NCI-H510A (cell line): ENCODE measurements at regions not wholly inside any gene's neighbourhood (a gene's known extent, or its start where the extent isn't known, plus 50 kb on each side); places are given as distances from the start of the nearest gene placed in this dataset.
"Not testable (repeated sequence)": the region's sequence is repeated elsewhere in the genome, so short reads cannot be mapped to it uniquely, and the experiment has no call there.

Experiments used
- DNase-seq: peaks from one replicate; lab custom pipeline; 2025; lab: John Stamatoyannopoulos, UW

DNA sequence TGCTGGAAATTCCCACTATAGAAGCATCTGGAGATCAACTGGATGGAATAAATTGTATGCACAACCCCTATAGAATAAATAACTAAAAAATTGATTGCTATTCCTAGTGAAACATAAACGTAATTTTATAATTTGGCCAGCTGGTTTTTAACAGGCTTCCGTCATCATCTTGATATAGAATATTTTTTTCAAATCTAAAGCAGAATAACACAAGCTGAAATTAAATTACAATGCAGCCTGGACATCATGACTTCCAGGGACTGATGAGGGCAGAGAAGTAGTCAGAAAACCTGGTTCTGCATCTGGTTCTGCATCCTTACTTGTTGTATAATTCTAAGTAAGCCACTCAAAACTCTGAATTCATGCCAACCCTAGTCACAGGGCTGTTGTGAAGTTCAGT is 146.1 kb downstream of the MEX3B start:
- DNase-seq: no peak

DNA sequence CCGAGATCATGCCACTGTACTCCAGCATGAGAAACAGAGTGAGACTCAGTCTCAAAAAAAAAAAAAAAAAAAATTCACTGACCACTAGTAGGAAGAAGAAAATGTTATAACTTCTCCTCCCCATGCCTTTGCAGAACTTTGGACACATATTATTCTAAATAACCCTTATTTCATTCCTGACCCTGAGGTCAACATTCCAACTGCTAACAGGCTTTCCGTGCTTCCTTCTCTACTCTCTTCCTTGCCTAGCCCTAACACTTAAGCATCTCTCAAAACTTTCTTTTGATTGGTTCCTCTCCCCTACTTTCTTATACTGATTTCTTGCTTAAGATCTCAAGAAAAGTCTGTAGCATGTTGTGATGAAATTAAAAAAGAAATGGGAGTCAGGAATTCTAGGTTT is 146.8 kb downstream of the MEX3B start:
- DNase-seq: no peak

DNA sequence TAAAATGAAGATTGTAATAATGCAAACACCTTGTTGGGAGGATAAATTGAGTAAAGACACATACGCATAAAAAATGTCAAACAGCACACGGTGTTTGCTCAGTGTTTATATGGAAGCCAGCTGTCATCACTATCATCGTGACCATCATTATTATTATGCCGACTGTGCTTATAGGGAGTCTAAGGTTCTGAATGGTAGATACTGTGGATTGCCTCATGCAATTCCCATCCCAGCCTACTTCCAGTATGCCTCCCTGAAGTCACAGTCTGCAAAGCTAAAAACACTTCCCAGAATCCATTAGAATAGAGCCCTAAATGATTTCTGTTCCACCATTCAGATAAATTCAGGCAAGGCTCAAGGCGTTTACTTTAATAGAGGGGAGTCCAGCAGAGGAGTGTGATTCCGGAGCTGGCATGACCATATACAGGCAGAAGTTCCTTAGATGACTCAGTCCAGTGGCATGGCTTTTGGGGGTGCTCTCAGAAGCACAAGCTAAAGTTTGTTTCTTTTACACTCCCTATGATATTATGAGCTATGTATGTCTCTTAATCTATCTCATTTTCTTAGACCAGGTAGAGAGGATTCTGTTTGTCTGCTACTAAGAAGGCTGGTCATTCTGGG is 148.7 kb downstream of the MEX3B start:
- DNase-seq: no peak

- no peak for DNase-seq
Observed at GRCh38 chr15:81896356-81896755, 149.5 kb downstream of the MEX3B start.

DNA sequence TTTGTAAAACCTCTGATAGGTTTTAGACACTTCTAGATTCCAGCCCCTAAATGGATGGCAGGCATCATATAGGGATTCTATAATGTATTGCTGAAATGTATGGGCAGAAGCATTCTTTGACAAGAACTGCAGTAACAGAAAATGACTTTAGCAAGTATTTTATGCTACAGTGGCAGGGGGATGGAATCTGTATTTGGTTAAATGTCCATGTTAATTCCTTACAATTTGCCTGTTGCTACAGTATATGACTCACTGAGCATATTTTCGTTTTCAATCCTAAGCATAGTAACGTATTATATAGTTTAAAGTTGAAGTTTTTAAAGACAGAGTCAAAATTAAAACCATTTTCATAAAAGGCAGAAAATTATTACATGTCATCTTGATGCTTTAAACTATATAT is 150.1 kb downstream of the MEX3B start:
- no peak for DNase-seq

- no peak for DNase-seq
Observed at GRCh38 chr15:81894061-81894460, 151.8 kb downstream of the MEX3B start.

DNA sequence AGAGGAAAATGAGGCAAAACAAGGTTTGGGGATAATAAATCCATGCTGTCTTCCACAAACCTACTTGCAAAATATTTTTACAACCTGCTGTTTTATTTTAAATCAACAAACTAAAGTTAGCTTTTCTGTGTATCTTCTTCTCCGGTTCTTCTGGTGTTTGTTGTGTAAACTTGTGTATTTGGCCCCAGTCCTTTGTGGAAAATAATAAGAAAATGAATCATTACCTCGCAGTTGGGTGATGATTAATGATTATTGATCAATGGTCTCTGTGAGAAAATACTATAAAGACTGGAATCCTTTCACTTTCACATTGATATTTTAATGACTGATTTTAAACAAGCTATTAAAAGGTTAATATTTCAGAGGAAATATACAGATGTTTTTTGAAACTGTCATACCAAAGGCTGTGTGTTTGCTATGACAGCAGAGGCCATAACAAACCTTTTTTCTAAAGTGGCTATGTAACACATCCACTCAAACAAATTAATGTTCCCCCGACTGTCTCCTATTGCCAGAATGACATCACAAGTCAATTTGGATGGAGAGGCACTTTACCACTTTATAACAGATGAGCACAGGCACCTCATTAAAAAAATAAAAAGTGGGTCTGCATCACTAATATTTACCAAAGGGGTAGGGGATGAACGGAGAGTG is 152.5 kb downstream of the MEX3B start:
- DNase-seq: no peak

GRCh38 chr15:81890496-81890895 is 155.3 kb downstream of the MEX3B start:
- DNase-seq: no peak

DNA sequence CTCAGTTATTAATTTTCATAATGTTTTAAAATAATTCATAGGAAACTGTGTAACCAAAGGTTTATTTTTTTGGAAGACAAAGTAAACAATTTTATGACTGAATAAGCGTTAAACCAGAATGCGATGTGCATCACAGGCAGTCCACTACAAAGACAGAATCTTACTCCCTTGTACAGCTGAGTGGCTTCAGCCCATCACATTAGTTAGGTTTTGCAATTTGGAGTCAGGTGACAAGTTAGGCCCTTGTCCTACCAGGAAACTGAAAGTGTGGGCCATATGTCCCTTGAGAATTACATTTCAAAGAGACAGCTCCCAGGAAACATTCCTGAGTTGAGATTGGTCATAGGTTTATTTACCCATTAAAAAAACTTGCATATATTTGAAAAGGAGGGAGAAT is 156.3 kb downstream of the MEX3B start:
- DNase-seq: no peak

DNA sequence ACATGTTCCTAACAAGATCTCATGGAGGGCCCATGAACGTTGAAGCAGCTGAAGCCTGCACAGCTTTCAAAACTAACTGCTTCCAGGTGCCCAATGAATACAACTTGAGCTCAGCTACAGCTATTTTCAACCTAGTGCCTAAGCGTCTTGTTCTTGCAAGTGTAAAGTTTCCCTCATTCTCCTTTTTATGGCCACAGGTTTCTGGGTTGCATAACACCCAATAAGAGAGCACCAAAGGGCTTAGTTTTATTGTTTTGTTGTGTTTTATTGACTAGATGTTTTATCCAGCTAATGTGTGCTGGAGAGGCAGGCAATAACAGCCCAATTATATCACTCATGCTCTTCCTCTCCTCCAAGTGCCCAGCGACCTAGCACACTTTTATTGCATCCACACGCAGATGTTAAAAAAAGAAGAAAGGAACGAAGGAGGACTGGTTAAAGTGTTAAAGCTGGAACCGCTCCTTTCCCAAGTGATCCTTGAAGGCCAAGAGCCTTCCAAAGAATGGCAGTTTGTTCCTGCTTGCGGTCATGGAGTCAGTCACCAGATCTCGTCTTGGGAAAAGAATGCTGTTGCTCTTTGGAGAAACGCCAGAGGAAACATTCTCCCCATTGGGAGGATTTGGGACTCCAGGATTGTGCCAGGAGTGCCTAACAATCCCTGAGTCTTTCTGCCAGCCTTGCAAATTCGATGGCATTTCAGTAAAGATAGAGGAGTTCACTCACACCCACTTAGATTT is 156.9 kb downstream of the MEX3B start:
- DNase-seq: no peak

DNA sequence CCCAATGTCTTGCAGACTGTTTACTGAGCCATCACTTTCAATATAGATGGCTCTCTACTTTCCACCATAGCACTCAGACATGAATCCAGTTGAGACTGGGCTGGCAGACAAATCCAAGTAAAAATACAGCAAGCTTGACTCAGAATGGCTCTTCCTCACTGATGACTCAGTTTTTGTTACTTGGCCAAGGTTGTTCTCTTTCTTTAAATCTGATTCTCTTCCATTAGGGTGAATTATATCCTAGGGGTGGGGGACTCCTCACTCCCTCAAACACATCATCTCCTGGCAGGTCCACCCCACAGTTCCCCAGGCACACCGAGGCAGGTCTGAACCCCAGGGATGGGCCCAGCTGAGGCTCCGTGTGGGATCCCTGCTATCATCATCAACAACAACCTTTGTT is 157.9 kb downstream of the MEX3B start:
- no peak for DNase-seq

GRCh38 chr15:81887188-81887587 is 158.6 kb downstream of the MEX3B start:
- not testable (repeated sequence) for DNase-seq

DNA sequence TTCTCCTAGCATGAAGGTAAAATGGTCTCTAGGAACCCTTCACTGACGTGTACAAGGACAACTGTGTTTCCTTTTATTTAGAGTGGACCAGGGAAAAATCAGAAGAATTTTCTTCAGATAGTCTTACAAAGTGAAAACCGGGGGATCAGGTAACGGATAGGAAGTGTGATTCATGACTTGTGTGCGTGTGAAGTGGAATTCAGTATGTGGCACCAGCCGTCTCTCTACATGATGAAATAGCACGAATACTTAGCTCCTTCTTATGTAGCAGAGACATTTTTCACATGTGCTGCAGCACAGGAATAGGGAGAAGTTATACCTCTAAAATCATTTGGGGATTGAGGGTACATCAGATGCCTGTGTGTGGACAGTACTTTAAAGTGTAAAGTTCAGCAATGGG is 159.2 kb downstream of the MEX3B start:
- DNase-seq: no peak

DNA sequence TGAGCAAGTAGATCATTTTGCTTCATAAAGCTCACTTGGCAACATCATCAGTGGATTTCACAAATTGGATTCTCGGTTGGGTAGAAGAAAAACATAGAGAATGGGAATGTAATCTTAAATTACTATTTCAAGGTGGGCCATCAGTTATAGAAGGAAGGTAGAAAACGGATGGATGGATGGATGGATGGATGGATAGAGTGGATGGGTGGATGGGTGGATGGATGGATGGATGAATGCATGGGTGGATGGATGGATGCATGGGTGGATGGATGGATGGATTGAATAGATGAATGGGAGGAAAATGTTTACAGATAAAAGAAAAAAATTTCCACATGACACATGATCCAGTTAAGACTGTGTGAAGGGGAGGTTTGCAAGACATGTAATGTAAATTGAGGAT is 159.7 kb downstream of the MEX3B start:
- no peak for DNase-seq

DNA sequence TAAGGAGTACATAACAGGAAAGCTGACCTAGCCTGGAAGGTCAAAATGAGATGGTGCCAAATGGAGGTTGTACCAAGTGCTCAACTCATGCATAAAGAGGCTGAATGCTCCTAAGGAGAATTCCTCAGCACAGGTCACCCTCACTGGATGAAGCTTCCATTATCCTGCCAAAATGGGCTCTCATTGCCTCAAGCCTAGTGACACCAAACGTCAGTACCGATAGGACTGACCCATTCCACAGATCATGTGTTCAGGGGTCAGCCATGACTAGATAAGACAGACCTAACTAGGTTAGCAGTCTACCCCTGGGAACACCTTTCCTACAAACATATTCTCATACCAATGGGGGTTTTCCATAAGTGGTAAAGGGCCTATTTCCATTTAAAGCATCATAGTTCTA is 160.7 kb downstream of the MEX3B start:
- DNase-seq: no peak

- DNase-seq: no peak
Observed at GRCh38 chr15:81882504-81882903, 163.3 kb downstream of the MEX3B start.

- no peak for DNase-seq
Observed at GRCh38 chr15:81880833-81881232, 165.0 kb downstream of the MEX3B start.

DNA sequence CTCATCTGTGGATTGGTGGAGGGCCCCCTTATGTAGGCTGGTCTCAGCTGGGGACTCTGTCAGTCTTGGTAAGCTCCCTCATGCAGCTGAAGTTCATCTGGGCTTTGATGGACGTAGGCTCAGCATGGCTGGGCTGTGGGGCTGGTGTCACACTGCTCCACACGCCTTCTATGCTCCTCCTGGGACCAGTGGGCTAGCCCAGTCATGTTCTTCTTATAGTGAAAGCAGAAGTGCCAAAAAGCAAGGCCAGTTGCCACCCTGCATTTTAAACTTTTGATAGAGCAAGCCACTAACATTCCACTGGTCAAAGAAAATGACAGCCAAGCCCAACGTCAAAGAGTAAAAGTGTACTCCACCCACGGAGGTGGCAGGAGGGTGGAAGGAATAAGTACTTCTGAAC is 165.5 kb downstream of the MEX3B start:
- no peak for DNase-seq

GRCh38 chr15:81875717-81876116 is 170.1 kb downstream of the MEX3B start:
- not testable (repeated sequence) for DNase-seq

GRCh38 chr15:81870746-81871106 is 175.1 kb downstream of the MEX3B start:
- not testable (repeated sequence) for DNase-seq

DNA sequence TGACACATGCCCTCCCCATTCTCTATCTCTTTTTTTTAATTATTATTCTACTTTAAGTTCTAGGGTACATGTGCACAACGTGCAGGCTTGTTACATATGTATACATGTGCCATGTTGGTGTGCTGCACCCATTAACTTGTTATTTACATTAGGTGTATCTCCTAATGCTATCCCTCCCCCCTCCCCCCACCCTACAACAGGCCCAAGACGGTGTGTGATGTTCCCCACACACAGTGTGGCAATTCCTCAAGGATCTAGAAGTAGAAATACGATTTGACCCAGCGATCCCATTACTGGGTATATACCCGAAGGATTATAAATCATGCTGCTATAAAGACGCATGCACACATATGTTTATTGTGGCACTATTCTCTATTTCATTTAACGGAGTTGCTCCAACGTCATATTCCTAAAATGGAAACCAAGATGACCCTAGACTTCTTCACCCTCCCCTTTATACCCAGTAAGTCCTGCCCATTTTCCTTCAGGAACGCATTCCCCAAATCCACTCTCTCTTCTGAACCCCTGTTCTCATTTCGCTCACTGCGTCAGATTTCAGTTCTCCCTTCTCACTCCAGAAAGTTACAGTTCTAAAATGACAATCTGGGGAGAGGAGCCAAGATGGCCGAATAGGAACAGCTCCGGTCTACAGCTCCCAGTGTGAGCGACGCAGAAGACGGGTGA is 175.6 kb downstream of the MEX3B start:
- DNase-seq: not testable (repeated sequence)

- DNase-seq: no peak
Observed at GRCh38 chr15:81869161-81869954, 176.5 kb downstream of the MEX3B start.
